WI38 (cell line): ENCODE measurements at regions not wholly inside any gene's neighbourhood (a gene's known extent, or its start where the extent isn't known, plus 50 kb on each side); places are given as distances from the start of the nearest gene placed in this dataset.

ENCODE experiments used
- H3K4me3 ChIP-seq: 2 replicates; pipeline ENCODE4 v1.5.1; 2011; ENCODE audit warnings: low read depth, mild to moderate bottlenecking, control low read depth, low read length
- TF ChIP-seq, protein P1 (sequence below): IDR thresholded peaks from 2 replicates; pipeline ENCODE4 v1.5.1; 2012; ENCODE audit warnings: low read depth, mild to moderate bottlenecking, control low read depth, low read length

DNA sequence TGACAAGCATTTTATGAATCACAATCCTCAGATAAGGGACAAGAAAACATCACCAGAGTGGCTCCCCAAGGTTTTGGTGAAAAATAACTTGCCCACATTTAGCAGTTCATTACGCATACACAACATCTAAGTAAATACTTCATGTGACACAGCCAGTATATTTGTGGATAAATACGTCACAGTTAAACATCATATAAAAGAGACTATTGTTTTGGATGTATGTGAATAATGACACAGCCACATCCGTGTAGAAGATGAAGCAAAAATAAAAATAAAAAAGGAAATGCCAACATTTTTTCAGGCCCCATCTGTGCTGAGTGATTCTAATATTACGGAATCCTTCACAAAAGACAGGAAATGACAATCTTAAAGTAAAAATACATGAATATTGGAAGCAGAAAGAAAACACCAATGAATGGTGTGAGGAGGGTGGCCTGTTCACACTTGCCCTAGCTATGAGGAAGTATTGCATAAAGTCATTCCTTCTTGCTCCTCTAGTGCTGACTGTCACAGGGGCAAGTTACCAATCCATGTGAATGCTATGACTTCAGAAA is 457.1 kb downstream of the KLF12 start:
- H3K4me3 ChIP-seq = no peak overlapping the region
- TF ChIP-seq, protein P1, sequence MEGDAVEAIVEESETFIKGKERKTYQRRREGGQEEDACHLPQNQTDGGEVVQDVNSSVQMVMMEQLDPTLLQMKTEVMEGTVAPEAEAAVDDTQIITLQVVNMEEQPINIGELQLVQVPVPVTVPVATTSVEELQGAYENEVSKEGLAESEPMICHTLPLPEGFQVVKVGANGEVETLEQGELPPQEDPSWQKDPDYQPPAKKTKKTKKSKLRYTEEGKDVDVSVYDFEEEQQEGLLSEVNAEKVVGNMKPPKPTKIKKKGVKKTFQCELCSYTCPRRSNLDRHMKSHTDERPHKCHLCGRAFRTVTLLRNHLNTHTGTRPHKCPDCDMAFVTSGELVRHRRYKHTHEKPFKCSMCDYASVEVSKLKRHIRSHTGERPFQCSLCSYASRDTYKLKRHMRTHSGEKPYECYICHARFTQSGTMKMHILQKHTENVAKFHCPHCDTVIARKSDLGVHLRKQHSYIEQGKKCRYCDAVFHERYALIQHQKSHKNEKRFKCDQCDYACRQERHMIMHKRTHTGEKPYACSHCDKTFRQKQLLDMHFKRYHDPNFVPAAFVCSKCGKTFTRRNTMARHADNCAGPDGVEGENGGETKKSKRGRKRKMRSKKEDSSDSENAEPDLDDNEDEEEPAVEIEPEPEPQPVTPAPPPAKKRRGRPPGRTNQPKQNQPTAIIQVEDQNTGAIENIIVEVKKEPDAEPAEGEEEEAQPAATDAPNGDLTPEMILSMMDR = no peak

DNA sequence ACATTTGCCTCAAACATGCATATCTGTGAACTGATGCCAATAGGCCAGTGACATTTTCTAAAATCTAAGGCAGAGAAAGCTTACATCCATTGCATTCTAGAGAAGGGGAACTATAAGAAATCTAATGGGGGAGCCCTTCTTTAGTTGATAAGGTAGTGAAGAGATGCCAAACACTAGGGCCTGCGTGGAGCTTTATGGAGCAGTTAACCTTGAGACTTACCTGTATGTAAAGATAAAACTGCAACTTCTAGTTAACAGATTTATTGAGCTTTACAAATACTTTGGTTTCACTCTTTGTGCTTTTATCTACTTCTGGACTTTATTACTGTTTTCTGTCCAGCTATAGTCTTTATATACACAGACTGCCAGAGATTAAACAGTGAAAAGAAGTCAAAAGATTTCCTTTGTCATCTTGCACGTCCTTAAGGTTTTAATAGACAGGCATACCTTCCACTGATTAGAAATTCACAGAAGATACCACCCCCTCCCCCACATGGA is 457.6 kb downstream of the KLF12 start:
- TF ChIP-seq, protein P1 = no peak
- no peak overlapping the region for H3K4me3 ChIP-seq

- TF ChIP-seq, protein P1 = no peak
- H3K4me3 ChIP-seq = no peak overlapping the region
Measured at GRCh38 chr13:73675821-73676220, 458.4 kb downstream of the KLF12 start.

DNA sequence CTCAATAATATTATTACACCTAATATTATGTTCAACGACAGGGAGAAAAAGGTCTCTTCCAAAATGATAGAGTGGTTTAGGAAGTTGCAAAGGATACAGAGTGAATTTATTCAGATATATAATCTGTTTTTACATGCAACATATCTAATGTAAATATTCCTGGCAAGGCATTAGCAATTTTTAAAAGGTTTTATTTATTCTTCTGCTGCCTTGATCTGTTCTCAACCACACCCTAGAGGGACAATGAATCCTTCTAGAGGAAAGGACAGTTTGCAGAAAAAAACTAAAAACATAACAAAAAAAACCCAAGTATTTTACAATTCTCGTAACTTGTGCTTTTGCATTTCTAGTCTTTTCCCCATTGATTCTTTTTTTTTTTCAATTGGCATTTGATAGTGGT is 459.6 kb downstream of the KLF12 start:
- TF ChIP-seq, protein P1 = no peak
- no peak overlapping the region for H3K4me3 ChIP-seq

DNA sequence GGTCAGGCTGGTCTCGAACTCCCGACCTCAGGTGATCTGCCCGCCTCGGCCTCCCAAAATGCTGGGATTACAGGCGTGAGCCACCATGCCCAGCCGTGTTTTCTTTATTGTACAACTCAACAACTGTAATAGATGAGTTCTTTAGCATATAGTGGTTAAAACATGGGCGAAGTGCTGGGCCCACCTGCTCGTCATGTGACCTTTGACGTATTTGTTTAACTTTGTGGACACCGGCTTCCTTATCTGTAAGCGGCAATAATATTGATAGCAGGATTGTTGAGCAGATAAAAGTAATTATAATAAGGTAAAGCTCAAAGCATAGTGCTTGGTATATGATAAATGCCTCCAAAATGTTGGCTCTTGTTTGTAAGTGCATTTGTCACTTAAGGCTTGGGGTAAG is 460.3 kb downstream of the KLF12 start:
- H3K4me3 ChIP-seq = no peak overlapping the region
- TF ChIP-seq, protein P1 = no peak

DNA sequence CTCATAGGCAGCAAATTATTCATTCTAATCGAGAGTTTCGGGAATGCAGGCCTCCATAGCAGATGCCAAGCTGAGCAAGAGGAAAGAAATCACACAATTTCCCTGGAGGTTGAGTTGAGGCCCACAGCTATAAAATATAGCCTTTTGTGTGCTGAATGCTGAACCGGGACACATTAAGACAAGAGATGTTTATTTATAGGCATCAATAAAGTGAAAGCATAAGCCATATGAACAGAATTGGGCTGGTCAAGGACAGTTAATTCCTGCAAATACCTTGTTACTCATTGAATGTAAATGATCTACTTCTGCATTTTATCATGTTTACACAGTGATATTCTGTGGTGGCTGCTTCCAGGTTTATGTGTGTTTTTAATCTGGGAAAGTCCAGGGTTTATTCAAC is 461.7 kb downstream of the KLF12 start:
- TF ChIP-seq, protein P1 = no peak

GRCh38 chr13:73671732-73672131 is 462.5 kb downstream of the KLF12 start:
- TF ChIP-seq, protein P1 = no peak
- H3K4me3 ChIP-seq = no peak overlapping the region

More for the DNA sequence above, 461.7 kb downstream of the KLF12 start:
- H3K4me3 ChIP-seq = no peak overlapping the region
